ENCODE measurements at regions not wholly inside any gene's neighbourhood (a gene's known extent, or its start where the extent isn't known, plus 50 kb on each side); places are given as distances from the start of the nearest gene placed in this dataset.

GRCh38 chr3:94617312-94617711 lies 554.5 kb downstream of the NSUN3 start:
- no peak for TF ChIP-seq CTCF (optimal IDR thresholded peaks at IDR 0.05 in 1 of 3, IDR thresholded peaks at IDR 0.05 in 1 of 3, conservative IDR thresholded peaks at IDR 0.05 in 1 of 3; ENCODE audit: extremely low read depth in 1 of 3, insufficient read depth in 2 of 3, low read length in 3 of 3)
- no peak for TF ChIP-seq EZH2 (IDR thresholded peaks at IDR 0.05; ENCODE audit: low read length)

Measured in keratinocyte (primary cell).